HG03432 (cell line): ENCODE measurements at regions not wholly inside any gene's neighbourhood (a gene's known extent, or its start where the extent isn't known, plus 50 kb on each side); places are given as distances from the start of the nearest gene placed in this dataset.
"Not testable (repeated sequence)": the region's sequence is repeated elsewhere in the genome, so short reads cannot be mapped to it uniquely, and the experiment has no call there.

Experiments
- ATAC-seq: cut with Tn5 transposase; IDR thresholded peaks from one replicate; pipeline ENCODE4 v1.9.1; 2021; ENCODE audit warnings: mild to moderate bottlenecking, moderate library complexity; ENCODE audit not compliant: unreplicated experiment

GRCh38 chr1:234851450-234852438 is 241.8 kb upstream of the IRF2BP2 start:
- ATAC-seq, result peak; percentile 79

DNA sequence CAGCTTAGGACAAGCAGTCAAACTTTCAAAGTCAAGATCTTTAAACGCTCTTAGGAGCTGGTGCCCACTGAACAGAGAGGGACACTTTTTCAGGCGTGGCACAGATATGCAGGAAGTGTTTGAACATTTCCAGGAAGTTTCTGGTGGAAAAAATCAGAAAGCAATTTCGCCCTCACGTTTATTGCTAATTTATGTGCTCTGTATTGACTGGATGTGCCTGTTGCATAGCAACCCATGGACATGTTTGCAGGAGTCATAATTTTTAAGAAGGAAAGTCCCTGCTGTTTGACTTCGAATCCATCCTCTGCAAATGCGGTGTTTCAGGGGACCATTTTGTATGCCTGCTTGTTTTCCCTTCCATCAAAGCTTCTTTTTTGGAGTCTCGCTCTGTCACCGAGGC is 239.9 kb upstream of the IRF2BP2 start:
- no peak for ATAC-seq

DNA sequence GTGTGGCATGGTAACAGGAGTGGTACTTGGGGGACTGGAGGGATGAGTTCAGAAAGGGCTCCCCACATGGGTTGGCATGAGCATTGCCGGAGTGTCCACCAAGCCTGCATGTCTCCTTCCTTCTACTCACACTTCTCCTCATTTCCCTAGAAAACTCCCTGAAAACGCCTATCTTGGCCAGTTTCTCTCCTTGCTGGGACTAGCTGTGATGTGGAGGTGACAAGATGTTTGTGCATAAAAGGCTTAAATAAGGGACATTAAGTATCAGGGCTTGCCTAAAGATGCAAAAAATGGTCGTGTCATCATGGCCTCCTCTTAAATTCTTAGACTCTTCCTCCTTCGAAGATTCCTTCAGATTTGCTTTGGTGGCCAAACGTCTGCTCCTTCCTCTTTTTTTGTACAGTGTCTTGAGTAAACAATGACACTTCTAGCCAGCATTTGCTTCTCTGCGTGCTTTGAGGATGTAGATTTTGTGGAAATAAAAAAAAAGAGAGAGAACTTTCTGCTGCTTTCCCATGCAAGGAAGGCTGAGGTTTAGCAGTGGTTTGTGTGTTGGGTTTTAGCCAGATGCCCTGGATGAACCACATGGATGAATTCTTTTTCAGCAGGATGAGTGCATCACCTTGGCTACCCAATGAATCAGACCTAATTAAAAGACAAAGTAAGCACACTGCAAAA is 239.1 kb upstream of the IRF2BP2 start:
- ATAC-seq, result no peak

DNA sequence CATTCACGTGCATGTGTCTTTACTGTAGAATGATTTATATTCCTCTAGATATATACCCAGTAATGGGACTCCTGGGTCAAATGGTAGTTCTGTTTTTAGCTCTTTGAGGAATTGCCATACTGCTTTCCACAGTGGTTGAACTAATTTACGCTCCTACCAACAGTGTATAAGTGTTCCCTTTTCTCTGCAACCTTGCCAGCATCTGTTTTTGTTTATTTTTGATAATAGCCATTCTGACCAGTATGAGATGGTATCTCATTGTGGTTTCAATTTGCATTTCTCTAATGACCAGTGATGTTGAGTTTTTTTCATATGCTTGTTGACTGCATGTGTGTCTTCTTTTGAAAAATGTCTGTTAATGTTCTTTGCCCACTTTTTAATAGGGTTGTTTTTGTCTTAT is 236.8 kb upstream of the IRF2BP2 start:
- not testable (repeated sequence) for ATAC-seq

DNA sequence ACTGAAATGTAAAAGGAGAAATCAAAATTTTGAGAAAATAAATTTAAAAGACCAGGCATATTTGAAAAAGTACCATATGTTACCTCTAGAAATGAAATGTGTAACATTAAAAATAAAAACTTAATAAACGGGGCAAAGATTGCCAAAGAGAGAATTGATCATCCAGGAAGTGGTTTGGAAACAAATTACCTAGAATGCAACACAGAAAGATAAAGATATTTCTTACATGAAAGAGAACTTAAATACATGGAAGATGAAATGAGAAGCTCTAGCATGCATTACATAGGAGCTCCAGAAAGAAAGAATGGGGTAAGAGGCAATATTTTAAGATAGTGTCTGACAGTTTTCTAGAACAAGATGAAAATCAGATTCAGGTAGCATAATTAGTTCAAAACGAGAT is 235.9 kb upstream of the IRF2BP2 start:
- ATAC-seq, result no peak

DNA sequence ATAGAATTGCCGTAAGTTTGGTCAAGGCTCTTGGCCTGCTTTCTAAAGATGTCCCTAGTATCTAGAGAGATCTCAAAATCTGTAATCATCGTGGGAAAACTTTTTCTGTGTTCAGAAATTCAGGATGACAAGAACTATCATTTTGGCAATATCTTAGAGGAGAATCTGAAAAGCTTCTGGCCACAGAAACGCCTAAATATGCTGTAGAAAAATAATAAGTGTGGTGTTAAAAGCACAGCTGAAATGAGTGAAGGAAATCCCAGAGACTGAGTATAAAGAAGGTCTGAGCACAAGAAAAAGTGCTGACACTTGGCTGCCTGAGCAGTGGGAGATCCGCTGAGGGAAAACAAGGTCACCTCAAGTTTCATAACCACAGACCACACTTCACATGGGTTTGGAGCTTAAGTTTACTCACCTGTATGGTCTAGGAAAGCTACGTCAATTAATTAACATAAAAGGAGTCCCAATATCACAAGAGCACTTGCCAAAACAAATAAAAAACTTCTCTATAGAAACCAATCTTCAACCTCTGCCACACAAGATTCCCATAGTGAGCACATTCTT is 235.2 kb upstream of the IRF2BP2 start:
- ATAC-seq, result no peak

- no peak for ATAC-seq
These were observed 234.6 kb upstream of the IRF2BP2 start for GRCh38 chr1:234844479-234845031.

- ATAC-seq, result no peak
These were observed 234.0 kb upstream of the IRF2BP2 start for GRCh38 chr1:234843946-234844345.

GRCh38 chr1:234842726-234843641 is 233.0 kb upstream of the IRF2BP2 start:
- peak; percentile 86 for ATAC-seq

DNA sequence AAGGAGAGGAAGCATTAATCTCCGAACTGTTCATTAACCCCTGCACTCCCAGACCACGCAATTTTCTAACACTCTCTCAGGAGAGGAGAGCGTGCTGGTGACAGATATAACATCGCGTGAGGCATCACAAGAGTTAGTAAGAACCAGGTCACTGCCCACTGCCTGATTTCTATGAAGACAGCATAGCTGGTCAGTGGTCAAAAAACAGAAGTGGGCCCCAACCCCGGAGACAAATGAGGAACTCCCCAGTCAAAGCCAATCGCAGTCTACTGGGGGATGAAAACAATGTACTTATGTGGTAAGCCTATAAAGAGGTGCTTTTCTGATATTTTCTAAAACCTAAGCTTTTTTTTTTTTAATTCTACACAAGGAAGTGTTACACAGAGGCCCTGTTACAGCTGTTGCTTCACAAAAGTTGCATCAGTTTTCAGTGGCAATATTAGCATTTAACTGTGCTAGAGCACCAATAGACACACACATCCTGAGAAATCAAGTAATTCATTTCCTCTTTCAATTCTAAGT is 231.8 kb upstream of the IRF2BP2 start:
- ATAC-seq, result no peak

- no peak for ATAC-seq
These were observed 231.3 kb upstream of the IRF2BP2 start for GRCh38 chr1:234841281-234841680.

DNA sequence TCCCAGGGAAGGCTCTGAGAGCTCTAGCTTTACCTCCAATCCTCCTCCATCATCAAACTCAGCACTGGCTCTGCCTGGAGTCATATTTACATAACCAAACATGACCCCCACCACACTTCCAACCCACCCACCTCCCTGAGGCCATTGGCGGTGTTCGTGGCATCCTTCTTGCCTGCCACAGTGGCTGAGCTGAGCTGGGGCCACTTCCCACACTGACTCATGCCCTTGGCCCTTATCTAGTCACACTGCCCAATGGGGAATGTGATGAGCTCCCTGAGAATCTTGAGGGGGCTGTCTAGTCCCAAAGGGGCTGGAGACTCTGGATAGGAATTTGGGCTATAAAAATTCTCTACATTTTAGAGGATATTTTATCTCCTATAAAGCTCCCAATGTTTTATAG is 230.9 kb upstream of the IRF2BP2 start:
- ATAC-seq, result no peak

- ATAC-seq, result no peak
These were observed 230.3 kb upstream of the IRF2BP2 start for GRCh38 chr1:234840253-234840652.

GRCh38 chr1:234839663-234840062 is 229.7 kb upstream of the IRF2BP2 start:
- ATAC-seq, result no peak

DNA sequence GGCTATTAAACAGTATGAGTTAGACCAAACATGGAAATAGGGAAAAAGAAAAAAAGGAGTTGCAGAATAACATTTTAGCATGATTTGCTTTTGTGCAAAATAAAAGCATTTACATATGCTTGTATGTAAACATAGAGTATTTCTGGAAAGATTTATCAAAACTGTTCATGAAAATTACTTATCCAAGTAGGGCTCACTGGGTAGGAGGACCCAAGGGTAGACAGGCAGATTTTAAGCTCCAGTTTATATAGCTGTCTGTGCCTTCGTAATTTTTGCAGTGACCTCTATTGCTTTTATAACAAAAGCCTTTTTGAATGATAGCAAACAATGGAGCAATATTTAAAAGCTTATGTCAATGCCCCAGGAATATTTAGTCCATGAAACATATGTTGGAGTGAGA is 228.8 kb upstream of the IRF2BP2 start:
- no peak for ATAC-seq

DNA sequence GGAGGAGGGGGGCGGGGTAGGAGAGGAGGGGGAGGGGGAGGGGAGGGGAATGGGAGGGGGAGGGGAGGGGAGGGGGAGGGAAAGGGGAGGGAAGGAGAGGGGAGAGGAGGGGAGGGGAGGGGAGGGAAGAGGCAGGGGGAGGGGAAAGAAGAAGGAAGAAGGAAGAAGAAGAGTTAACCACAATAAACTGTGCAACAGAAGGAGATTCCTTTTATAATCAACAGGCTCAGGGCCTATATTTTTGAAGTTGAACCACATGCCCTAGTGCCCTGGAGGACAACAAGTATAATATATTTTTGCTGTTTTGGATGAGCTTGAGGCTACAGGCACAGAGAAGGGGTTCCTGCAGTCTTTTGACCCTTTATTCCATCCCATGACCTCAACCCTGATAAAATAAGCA is 228.2 kb upstream of the IRF2BP2 start:
- ATAC-seq, result no peak

GRCh38 chr1:234837713-234838112 is 227.7 kb upstream of the IRF2BP2 start:
- ATAC-seq, result no peak

DNA sequence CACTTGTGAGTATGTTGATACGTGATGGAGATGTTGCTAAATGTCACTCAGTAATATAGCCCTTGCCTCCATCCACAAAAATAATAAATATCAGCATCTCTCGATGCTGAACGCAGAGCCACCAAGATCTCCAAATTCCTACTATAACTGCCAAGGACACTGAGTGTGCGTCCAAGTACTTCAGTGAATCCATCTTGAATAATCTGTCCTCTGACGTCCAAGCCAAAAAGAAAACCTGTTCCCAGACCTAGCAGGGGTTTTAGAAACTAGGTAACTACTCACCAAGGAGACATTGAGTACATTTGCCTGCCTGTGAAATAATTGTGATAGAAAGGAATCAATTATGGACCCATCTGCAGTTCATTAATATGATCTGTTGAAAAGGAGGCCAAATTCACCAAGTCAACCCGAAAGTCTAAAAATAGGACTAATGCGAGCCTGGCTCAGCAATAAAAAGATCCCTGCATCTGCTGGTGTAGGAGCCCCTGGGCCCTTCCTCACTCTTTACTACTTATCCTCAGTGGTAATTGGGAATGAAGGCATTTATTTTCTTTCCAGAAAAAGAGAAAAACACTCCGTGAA is 226.9 kb upstream of the IRF2BP2 start:
- no peak for ATAC-seq

GRCh38 chr1:234836045-234836681 is 226.2 kb upstream of the IRF2BP2 start:
- ATAC-seq, result no peak
